ENCODE measurements at regions not wholly inside any gene's neighbourhood (a gene's known extent, or its start where the extent isn't known, plus 50 kb on each side); places are given as distances from the start of the nearest gene placed in this dataset.

GRCh38 chr4:134326866-134327265 lies 125.3 kb upstream of the PABPC4L start:
- H3K27me3 Mint-ChIP-seq (ENCODE audit: low read depth): no peaks in the 10 kb centered on the region
- intact Hi-C loops (cut with micrococcal nuclease): no loop called here
- H3K9me3 Mint-ChIP-seq: peaks cover 11% of the 10 kb centered on the region

GRCh38 chr4:134324179-134324578 lies 122.6 kb upstream of the PABPC4L start:
- Mint-ChIP-seq H3K9me3 (peaks cover 22% of the 10 kb centered on the region), H3K36me3 (ENCODE audit: low read depth) (no peaks in the 10 kb centered on the region), H3K4me3 (ENCODE audit: low read depth) (no peak overlapping the region), H3K27me3 (ENCODE audit: low read depth) (no peaks in the 10 kb centered on the region), H3K27ac (no peak overlapping the region), H3K4me1 (ENCODE audit: low read depth) (no peaks in the 10 kb centered on the region)
- intact Hi-C loops (cut with micrococcal nuclease): no loop called here
- DNase-seq (ENCODE audit: low spot score): no peak

More at GRCh38 chr4:134326866-134327265, 125.3 kb upstream of the PABPC4L start:
- H3K27ac Mint-ChIP-seq: no peak overlapping the region
- H3K4me3 Mint-ChIP-seq (ENCODE audit: low read depth): no peak overlapping the region
- no peaks in the 10 kb centered on the region for H3K36me3 Mint-ChIP-seq (ENCODE audit: low read depth)
- H3K4me1 Mint-ChIP-seq (ENCODE audit: low read depth): no peaks in the 10 kb centered on the region
- no peak for DNase-seq (ENCODE audit: low spot score)

GRCh38 chr4:134320048-134320447 lies 118.5 kb upstream of the PABPC4L start:
- H3K27me3 Mint-ChIP-seq (ENCODE audit: low read depth): no peaks in the 10 kb centered on the region
- peaks cover 24% of the 10 kb centered on the region for H3K9me3 Mint-ChIP-seq
- no peak overlapping the region for H3K4me3 Mint-ChIP-seq (ENCODE audit: low read depth)
- DNase-seq (ENCODE audit: low spot score): no peak
- no peaks in the 10 kb centered on the region for H3K36me3 Mint-ChIP-seq (ENCODE audit: low read depth)
- intact Hi-C loops (cut with micrococcal nuclease): no loop called here
- no peak overlapping the region for H3K27ac Mint-ChIP-seq
- H3K4me1 Mint-ChIP-seq (ENCODE audit: low read depth): no peaks in the 10 kb centered on the region

GRCh38 chr4:134313591-134313990 lies 112.0 kb upstream of the PABPC4L start:
- intact Hi-C loops (cut with micrococcal nuclease): no loop called here
- H3K4me1 Mint-ChIP-seq (ENCODE audit: low read depth): no peaks in the 10 kb centered on the region
- no peak overlapping the region for H3K4me3 Mint-ChIP-seq (ENCODE audit: low read depth)
- no peak for DNase-seq (ENCODE audit: low spot score)
- peaks cover 9% of the 10 kb centered on the region for H3K9me3 Mint-ChIP-seq
- H3K27ac Mint-ChIP-seq: no peak overlapping the region
- no peaks in the 10 kb centered on the region for H3K36me3 Mint-ChIP-seq (ENCODE audit: low read depth)
- H3K27me3 Mint-ChIP-seq (ENCODE audit: low read depth): no peaks in the 10 kb centered on the region

GRCh38 chr4:134309715-134310114 lies 108.1 kb upstream of the PABPC4L start:
- H3K4me3 Mint-ChIP-seq (ENCODE audit: low read depth): no peak overlapping the region
- intact Hi-C loops (cut with micrococcal nuclease): no loop called here
- H3K27me3 Mint-ChIP-seq (ENCODE audit: low read depth): no peaks in the 10 kb centered on the region
- H3K9me3 Mint-ChIP-seq: no peaks in the 10 kb centered on the region
- no peak overlapping the region for H3K27ac Mint-ChIP-seq
- no peaks in the 10 kb centered on the region for H3K36me3 Mint-ChIP-seq (ENCODE audit: low read depth)
- DNase-seq (ENCODE audit: low spot score): no peak
- H3K4me1 Mint-ChIP-seq (ENCODE audit: low read depth): no peaks in the 10 kb centered on the region

- no peaks in the 10 kb centered on the region for H3K9me3 Mint-ChIP-seq
- no peaks in the 10 kb centered on the region for H3K4me1 Mint-ChIP-seq (ENCODE audit: low read depth)
- intact Hi-C loops (cut with micrococcal nuclease): no loop called here
- DNase-seq (ENCODE audit: low spot score): no peak
- H3K36me3 Mint-ChIP-seq (ENCODE audit: low read depth): no peaks in the 10 kb centered on the region
- H3K27me3 Mint-ChIP-seq (ENCODE audit: low read depth): no peaks in the 10 kb centered on the region
- no peak overlapping the region for H3K27ac Mint-ChIP-seq
- H3K4me3 Mint-ChIP-seq (ENCODE audit: low read depth): no peak overlapping the region
These were observed 107.3 kb upstream of the PABPC4L start for GRCh38 chr4:134308910-134309309.

GRCh38 chr4:134298313-134298712 lies 96.7 kb upstream of the PABPC4L start:
- H3K4me1 Mint-ChIP-seq (ENCODE audit: low read depth): no peaks in the 10 kb centered on the region
- H3K4me3 Mint-ChIP-seq (ENCODE audit: low read depth): no peak overlapping the region
- H3K9me3 Mint-ChIP-seq: peaks cover 23% of the 10 kb centered on the region
- DNase-seq (ENCODE audit: low spot score): no peak
- H3K36me3 Mint-ChIP-seq (ENCODE audit: low read depth): no peaks in the 10 kb centered on the region
- no peak overlapping the region for H3K27ac Mint-ChIP-seq
- no peaks in the 10 kb centered on the region for H3K27me3 Mint-ChIP-seq (ENCODE audit: low read depth)
- intact Hi-C loops (cut with micrococcal nuclease): no loop called here

GRCh38 chr4:134297765-134298164 lies 96.2 kb upstream of the PABPC4L start:
- intact Hi-C loops (cut with micrococcal nuclease): no loop called here
- Mint-ChIP-seq H3K4me1 (ENCODE audit: low read depth) (no peaks in the 10 kb centered on the region), H3K9me3 (peaks cover 18% of the 10 kb centered on the region)

GRCh38 chr4:134282680-134283079 lies 81.1 kb upstream of the PABPC4L start:
- H3K9me3 Mint-ChIP-seq: peaks cover 24% of the 10 kb centered on the region
- H3K4me3 Mint-ChIP-seq (ENCODE audit: low read depth): no peak overlapping the region
- no peak for DNase-seq (ENCODE audit: low spot score)
- no peaks in the 10 kb centered on the region for H3K27me3 Mint-ChIP-seq (ENCODE audit: low read depth)
- H3K27ac Mint-ChIP-seq: no peak overlapping the region
- H3K4me1 Mint-ChIP-seq (ENCODE audit: low read depth): no peaks in the 10 kb centered on the region
- intact Hi-C loops (cut with micrococcal nuclease): no loop called here
- no peaks in the 10 kb centered on the region for H3K36me3 Mint-ChIP-seq (ENCODE audit: low read depth)

More at GRCh38 chr4:134297765-134298164, 96.2 kb upstream of the PABPC4L start:
- Mint-ChIP-seq H3K27ac (no peak overlapping the region), H3K4me3 (ENCODE audit: low read depth) (no peak overlapping the region), H3K27me3 (ENCODE audit: low read depth) (no peaks in the 10 kb centered on the region), H3K36me3 (ENCODE audit: low read depth) (no peaks in the 10 kb centered on the region)
- DNase-seq (ENCODE audit: low spot score): no peak

GRCh38 chr4:134278675-134279074 lies 77.1 kb upstream of the PABPC4L start:
- Mint-ChIP-seq H3K9me3 (peaks cover 27% of the 10 kb centered on the region), H3K36me3 (ENCODE audit: low read depth) (no peaks in the 10 kb centered on the region), H3K4me1 (ENCODE audit: low read depth) (no peaks in the 10 kb centered on the region), H3K27me3 (ENCODE audit: low read depth) (no peaks in the 10 kb centered on the region), H3K4me3 (ENCODE audit: low read depth) (no peak overlapping the region), H3K27ac (no peak overlapping the region)
- intact Hi-C loops (cut with micrococcal nuclease): no loop called here
- DNase-seq (ENCODE audit: low spot score): no peak

GRCh38 chr4:134276476-134276875 lies 74.9 kb upstream of the PABPC4L start:
- Mint-ChIP-seq H3K36me3 (ENCODE audit: low read depth) (no peaks in the 10 kb centered on the region), H3K4me3 (ENCODE audit: low read depth) (no peak overlapping the region), H3K4me1 (ENCODE audit: low read depth) (no peaks in the 10 kb centered on the region), H3K27me3 (ENCODE audit: low read depth) (no peaks in the 10 kb centered on the region), H3K9me3 (peaks cover 40% of the 10 kb centered on the region), H3K27ac (no peak overlapping the region)
- DNase-seq (ENCODE audit: low spot score): no peak
- intact Hi-C loops (cut with micrococcal nuclease): no loop called here

GRCh38 chr4:134260126-134260525 lies 58.5 kb upstream of the PABPC4L start:
- intact Hi-C loops (cut with micrococcal nuclease): no loop called here
- H3K4me1 Mint-ChIP-seq (ENCODE audit: low read depth): no peaks in the 10 kb centered on the region
- DNase-seq (ENCODE audit: low spot score): no peak
- H3K9me3 Mint-ChIP-seq: peaks cover 19% of the 10 kb centered on the region
- no peaks in the 10 kb centered on the region for H3K36me3 Mint-ChIP-seq (ENCODE audit: low read depth)
- H3K27ac Mint-ChIP-seq: no peak overlapping the region
- no peaks in the 10 kb centered on the region for H3K27me3 Mint-ChIP-seq (ENCODE audit: low read depth)
- H3K4me3 Mint-ChIP-seq (ENCODE audit: low read depth): no peak overlapping the region
